HUDEP-2 (cell line): ENCODE measurements at regions not wholly inside any gene's neighbourhood (a gene's known extent, or its start where the extent isn't known, plus 50 kb on each side); places are given as distances from the start of the nearest gene placed in this dataset.
A peak's percentile ranks its signal among the peaks of the same experiment; 100 is the strongest.

Experiments used
- DNase-seq, 76 experiments: peaks; one replicate each; lab custom pipeline; 2025; ENCODE audit not compliant: unreplicated experiment in 76 of 76; lab: John Stamatoyannopoulos, UW

- DNase-seq, result no peak
These were observed 406.5 kb upstream of the ARHGEF26 start for GRCh38 chr3:153714588-153715290.

- DNase-seq, result no peak
These were observed 399.0 kb upstream of the ARHGEF26 start for GRCh38 chr3:153722157-153722556.

DNA sequence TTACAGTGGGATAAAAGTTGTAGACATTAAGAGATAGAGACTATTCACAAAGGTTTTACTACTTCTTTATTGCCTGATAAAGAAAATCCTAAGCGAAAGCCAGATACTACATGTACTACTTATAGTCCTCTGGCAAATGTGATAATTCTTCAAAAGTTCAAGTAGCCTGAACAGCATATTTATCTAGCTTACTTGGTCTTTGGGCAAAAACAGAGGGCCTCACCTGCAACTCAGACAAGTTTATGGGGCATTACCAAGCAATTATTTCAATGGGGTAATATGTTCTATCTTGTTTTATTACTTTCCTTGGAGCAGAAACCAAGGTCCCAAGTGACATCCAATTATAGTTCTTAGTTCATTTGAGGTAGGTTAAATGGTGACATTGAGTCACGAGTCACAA is 390.1 kb upstream of the ARHGEF26 start:
- no peak for DNase-seq

DNA sequence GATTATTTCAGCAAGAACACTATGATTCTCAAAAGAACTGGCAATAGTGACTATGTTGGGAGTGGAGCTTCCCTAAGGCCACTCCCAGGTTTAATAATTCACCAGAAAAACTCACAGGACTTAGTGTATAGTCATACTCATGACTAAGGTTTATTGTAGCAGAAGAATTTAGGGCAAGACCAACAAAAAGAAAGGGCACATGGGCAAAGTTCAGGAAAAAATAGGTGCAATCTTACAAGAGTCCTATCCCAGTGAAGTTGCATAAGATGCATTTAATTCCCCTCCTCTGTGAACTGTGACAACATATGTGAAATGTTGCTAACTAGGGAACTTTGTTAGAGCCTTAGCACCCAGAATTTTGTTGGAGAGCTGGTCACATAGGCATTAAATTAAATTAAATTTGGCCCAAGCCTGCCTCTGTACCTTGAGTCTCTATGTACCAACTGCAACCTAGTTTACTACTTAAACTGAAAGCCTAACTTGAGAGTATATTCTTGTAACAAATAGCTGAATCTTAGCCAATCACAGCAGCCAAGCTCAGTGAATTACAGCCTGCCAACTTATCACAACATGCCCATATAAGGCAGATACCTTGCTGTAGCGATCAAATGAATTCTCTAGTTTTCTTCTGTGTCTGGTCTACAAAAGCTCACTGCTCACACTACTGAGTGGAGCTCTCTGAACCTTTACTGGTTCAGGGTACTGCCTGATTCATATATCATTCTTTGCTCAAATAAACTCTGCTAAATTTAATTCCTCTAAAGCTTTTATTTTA is 386.2 kb upstream of the ARHGEF26 start:
- no peak for DNase-seq

GRCh38 chr3:153740109-153740508 is 381.1 kb upstream of the ARHGEF26 start:
- no peak for DNase-seq

- no peak for DNase-seq
These were observed 376.3 kb upstream of the ARHGEF26 start for GRCh38 chr3:153744889-153745288.

DNA sequence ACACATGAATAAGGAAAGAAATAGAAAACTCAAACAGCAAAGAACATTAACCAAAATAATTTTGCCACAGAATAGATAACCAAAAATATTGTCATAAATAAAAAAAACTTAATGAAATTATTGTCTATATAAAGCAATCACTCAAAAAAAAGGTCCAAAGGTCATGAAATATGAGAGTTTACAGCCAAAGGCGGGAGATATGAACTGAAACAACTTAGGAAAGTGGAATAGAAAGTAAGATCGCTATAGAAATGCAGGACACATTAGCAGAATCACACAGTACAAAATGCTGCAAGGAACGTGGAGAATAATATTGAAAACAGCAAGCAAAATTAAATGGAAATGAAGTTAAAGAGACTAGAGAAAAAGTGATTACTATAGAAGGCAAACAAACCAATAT is 375.0 kb upstream of the ARHGEF26 start:
- no peak for DNase-seq

- no peak for DNase-seq
These were observed 372.1 kb upstream of the ARHGEF26 start for GRCh38 chr3:153749070-153749610.

GRCh38 chr3:153752405-153753027 is 368.7 kb upstream of the ARHGEF26 start:
- DNase-seq, result no peak

DNA sequence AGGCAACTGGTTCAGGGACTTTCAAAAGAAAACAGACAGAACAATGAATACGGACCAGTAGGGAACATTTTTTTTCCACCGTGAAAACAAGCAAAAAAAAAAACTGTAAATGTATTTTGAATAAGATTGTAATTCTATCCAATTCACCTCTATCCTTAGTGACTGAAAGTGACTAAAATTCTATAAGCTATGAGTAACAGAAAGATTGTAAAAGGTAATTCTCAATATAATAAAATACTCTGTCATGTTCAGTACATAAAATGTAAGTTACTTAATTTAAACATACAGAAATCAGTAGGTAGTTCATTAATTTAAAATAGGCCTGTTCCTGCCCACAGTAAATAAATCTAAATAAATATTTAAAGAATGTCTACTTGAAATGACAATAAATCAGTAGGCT is 368.2 kb upstream of the ARHGEF26 start:
- DNase-seq, result no peak

GRCh38 chr3:153756816-153757215 is 364.4 kb upstream of the ARHGEF26 start:
- no peak for DNase-seq

GRCh38 chr3:153757839-153758238 is 363.4 kb upstream of the ARHGEF26 start:
- no peak for DNase-seq

GRCh38 chr3:153760948-153761347 is 360.2 kb upstream of the ARHGEF26 start:
- DNase-seq, result no peak

DNA sequence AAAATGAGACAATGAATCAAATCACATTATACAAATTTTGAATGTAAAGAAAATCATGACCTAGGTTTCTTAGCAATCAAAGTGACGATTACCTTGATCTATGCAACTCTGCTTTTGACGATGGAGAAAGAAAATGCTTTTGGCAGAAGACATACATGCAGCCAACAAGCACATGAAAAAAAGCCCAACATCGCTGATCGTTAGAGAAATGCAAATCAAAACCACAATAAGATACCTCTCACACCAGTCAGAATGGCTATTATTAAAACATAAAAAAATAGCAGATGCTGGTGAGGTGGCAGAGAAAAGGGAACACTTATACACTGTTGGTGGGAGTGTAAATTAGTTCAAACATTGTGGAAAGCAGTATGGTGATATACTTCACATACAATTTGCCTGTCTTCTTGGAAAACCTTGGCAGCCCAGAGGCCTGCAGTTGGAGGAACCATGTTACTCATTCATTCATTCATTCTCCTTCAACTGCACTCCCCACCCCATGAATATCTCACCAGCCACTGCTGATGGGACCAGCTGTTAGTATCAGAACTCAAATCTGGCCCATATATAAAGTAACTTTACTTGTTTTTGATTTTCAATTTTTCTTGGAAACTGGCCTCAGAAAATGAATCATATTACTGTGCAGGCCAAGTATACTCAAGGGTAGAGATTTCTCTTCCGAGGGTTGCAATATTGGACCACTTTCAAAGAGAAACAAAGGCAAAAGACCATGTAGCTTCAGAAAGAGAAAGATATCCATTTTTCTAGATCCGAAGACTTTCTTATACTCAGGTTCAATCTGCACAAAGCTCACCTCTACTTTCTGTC is 358.6 kb upstream of the ARHGEF26 start:
- DNase-seq, result no peak

GRCh38 chr3:153767601-153768560 is 353.3 kb upstream of the ARHGEF26 start:
- no peak for DNase-seq

DNA sequence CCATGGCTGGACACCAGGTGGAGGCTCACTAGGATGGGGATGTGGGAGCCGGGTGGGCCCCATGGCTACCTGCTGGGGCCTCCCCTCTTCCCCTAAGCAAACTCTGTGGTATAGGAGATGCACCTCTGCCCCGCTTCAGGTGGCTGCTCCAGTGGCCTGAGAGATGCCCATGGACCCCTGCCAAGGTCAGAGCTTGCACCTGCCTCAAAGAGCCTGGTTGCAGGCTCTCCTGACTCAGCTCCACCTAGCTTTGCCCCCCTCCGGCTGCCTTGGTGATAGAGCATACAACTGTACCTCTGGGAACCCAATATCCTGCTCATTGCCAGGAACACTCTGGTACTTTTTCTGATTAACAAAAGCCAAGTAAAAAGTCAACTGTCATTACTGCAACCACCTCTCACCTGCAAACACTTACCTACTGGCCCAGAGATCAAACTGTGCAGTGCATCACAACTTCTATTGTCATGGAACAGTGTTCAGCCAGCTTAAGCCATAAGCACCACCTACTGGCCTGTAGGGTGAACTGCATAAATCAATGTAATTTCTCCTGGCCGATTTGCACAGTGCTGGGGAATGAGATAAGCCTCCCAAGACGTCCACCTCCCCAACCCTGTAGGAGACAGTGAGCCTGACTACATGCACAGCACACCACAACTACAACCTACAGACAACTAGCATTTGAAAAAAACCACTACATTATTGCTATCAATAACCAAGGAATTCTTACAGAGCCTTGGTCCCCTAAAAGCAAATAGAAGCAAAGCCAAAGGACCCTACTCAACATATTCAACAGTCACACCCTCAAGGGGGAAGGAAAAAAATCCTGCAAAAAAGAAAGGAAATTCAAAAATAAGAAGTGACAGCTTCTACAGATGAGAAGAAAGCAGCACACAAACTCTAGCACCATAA is 352.4 kb upstream of the ARHGEF26 start:
- peak in 30 of 76 experiments; percentile 0 to 63 (median 24) for DNase-seq

- DNase-seq, result no peak
These were observed 338.1 kb upstream of the ARHGEF26 start for GRCh38 chr3:153783106-153783505.

DNA sequence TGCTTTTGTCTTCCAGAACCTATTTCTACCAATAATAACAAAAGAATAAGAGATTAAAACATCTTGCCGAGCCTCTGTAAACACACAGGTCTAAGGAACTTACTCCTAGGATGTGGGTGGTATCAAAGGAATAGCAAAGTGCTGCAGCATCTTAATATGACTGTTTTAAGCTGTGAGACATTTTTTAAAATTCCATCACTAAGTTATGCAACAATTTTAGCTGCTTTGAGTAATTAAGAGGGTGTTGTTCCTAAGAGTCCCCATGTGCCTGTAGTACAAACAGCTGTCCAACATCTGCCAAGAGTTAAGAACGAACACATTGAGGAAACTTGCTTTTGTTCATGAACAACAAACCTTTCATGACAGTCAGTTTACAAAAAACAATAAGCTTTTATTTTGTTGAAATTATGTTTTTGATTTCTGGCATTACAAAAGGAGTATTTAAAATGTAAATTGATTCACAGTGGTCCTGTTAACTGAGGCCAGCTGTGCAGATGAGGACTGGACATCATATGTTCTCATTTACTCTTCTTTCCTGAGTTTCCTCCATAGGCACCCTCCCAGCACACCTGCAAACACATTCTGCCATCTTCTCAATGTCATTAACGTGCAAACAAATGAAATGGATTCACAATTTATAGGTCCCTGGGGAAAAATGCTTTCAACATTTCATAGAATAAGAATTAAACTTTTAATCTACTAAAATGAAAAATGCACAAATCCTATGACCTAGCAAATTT is 337.3 kb upstream of the ARHGEF26 start:
- DNase-seq, result no peak
